ENCODE measurements at regions not wholly inside any gene's neighbourhood (a gene's known extent, or its start where the extent isn't known, plus 50 kb on each side); places are given as distances from the start of the nearest gene placed in this dataset.
"Not testable (repeated sequence)": the region's sequence is repeated elsewhere in the genome, so short reads cannot be mapped to it uniquely, and the experiment has no call there.

DNA sequence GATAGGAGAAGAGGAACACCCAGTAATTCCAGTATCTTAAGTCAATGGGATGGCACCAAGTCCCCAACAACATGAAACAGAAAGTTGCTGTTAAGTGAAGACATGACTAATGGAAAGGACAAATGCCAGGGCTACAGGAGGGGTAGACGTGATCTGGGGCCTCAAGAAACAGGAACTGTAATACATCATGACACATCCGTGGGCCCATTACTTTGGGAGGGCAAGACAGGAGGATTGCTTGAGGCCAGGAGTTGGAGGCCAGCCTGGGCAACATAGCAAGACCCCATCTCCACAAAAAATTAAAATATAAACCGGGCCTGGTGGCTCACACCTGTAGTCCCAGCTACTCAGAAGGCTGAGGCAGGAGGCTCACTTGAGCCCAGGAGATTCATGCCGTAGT lies 408.6 kb upstream of the PRKCQ start:
- DNase-seq (ENCODE audit: low read depth) = no peak
- TF ChIP-seq, protein P1, sequence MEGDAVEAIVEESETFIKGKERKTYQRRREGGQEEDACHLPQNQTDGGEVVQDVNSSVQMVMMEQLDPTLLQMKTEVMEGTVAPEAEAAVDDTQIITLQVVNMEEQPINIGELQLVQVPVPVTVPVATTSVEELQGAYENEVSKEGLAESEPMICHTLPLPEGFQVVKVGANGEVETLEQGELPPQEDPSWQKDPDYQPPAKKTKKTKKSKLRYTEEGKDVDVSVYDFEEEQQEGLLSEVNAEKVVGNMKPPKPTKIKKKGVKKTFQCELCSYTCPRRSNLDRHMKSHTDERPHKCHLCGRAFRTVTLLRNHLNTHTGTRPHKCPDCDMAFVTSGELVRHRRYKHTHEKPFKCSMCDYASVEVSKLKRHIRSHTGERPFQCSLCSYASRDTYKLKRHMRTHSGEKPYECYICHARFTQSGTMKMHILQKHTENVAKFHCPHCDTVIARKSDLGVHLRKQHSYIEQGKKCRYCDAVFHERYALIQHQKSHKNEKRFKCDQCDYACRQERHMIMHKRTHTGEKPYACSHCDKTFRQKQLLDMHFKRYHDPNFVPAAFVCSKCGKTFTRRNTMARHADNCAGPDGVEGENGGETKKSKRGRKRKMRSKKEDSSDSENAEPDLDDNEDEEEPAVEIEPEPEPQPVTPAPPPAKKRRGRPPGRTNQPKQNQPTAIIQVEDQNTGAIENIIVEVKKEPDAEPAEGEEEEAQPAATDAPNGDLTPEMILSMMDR (IDR thresholded peaks at IDR 0.05; ENCODE audit: low read depth, low read length, missing control alignments) = no peak
- no peak overlapping the region for H3K4me3 ChIP-seq (ENCODE audit: low read depth, low read length)

DNA sequence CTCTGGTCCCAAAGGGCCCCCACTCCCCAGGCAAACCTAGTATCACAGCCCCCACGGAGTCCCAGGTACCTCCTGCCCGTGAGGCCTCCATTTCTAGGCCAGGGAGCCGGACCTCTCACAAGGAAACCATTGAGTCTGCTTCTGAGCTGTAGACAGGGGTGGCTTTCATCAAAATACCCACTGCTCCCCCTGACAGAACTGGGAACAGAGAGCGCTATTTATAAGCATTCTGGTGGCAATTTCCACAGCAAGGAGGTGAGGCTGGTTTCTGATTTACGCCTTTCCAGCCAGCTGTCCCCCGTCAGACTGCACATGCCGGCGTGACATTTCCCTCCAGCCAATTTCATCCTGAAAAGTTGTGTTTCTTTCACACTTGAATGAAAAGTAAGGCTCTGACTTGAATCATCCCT lies 407.5 kb upstream of the PRKCQ start:
- TF ChIP-seq, protein P1 (IDR thresholded peaks at IDR 0.05; ENCODE audit: low read depth, low read length, missing control alignments) = no peak
- H3K4me3 ChIP-seq (ENCODE audit: low read depth, low read length) = no peak overlapping the region
- DNase-seq (ENCODE audit: low read depth) = no peak

DNA sequence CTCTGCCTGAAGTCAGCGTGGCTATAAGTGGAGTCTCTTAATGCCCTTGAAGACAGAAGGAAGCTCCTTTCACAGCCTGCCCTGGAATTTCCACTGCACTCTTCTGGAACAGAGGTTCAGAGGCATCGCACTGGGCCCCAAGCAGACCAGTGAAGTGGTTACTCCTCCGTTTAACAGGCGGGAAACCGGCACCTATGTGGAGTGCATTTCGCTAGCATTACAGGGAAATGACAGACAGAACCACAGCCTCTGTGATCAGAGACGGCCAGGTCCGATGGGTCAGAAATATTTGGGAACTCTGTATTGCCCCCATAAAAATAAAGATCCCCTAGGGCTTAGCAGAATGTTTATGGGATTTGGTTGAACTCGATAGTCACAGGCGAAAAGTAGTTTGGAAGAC lies 406.9 kb upstream of the PRKCQ start:
- no peak overlapping the region for H3K4me3 ChIP-seq (ENCODE audit: low read depth, low read length)
- DNase-seq (ENCODE audit: low read depth) = no peak
- TF ChIP-seq, protein P1 (IDR thresholded peaks at IDR 0.05; ENCODE audit: low read depth, low read length, missing control alignments) = no peak

DNA sequence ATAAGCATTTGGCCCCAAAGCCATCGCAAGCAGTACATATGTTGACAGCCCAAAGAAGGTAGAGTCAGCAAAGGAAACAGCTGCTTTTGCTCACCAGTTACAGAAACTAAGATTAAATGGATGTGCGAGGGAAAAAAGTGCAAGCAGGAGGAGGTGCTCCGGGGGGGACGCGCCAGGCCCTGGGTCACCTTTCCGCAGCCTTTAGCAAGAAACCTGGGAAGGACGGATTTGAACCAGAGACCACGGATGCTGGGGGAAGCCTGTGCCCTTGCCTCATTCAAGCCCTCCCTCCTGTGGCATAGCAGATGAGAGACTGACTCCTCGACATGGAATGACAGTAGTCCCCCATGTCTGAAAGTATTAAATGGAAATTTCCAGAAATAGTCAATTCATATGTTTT lies 405.6 kb upstream of the PRKCQ start:
- H3K4me3 ChIP-seq (ENCODE audit: low read depth, low read length) = no peak overlapping the region
- TF ChIP-seq, protein P1 (IDR thresholded peaks at IDR 0.05; ENCODE audit: low read depth, low read length, missing control alignments) = no peak
- no peak for DNase-seq (ENCODE audit: low read depth)

DNA sequence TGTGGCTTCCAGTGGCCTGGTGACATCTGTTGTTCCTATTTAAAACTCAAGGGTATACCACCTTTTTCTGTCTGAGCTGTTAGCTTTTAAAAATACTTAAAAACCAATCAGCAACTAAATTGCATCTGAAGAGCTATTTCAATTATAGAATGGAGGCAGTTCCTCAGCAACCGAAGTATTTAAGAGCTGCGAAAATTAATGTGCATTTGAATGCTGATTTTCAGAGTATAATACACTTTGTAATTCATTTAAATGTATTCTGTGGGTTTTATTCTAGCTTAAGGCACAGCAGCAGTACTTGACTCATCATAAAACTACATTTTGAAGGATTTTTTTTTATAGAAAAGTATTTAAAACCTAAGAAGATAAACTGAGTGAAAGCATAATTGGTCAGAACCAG lies 404.9 kb upstream of the PRKCQ start:
- TF ChIP-seq, protein P1 (IDR thresholded peaks at IDR 0.05; ENCODE audit: low read depth, low read length, missing control alignments) = no peak
- DNase-seq (ENCODE audit: low read depth) = no peak
- no peak overlapping the region for H3K4me3 ChIP-seq (ENCODE audit: low read depth, low read length)

DNA sequence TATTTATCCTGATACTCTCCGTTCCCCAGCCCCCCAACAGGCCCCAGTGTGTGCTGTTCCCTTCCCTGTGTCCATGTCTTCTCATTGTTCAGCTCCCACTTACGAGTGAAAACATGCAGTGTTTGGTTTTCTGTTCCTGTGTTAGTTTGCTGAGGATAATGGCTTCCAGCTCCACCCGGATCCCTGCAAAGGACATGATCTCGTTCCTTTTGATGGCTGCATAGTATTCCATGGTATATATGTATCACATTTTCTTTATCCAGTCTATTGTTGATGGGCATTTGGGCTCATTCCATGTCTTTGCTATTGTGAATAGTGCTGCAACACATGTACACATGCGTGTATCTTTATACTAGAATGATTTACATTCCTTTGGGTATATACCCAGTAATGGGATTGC lies 403.9 kb upstream of the PRKCQ start:
- H3K4me3 ChIP-seq (ENCODE audit: low read depth, low read length); DNase-seq (ENCODE audit: low read depth): not testable (repeated sequence)

DNA sequence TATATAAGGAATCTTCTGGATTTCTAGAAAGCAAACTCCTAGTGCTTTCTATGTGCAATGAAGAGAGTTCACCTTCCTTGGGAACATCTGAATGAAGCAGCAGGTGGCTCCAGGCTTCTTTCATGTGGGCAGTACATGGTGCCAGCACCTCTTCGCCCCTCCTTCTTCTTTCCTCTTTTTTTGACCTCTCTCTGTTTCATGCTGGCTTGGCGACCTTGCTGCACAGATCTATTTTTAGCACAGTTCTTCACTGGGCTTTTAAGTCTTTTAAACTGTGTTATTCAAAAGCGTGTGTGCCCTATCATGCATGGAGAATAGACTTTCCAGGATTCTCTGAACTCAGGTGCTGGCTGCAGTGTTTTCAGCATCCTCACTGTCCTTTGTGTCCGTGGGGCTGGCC lies 400.3 kb upstream of the PRKCQ start:
- no peak for DNase-seq (ENCODE audit: low read depth)
- H3K4me3 ChIP-seq (ENCODE audit: low read depth, low read length) = no peak overlapping the region
- TF ChIP-seq, protein P1 (IDR thresholded peaks at IDR 0.05; ENCODE audit: low read depth, low read length, missing control alignments) = no peak

DNA sequence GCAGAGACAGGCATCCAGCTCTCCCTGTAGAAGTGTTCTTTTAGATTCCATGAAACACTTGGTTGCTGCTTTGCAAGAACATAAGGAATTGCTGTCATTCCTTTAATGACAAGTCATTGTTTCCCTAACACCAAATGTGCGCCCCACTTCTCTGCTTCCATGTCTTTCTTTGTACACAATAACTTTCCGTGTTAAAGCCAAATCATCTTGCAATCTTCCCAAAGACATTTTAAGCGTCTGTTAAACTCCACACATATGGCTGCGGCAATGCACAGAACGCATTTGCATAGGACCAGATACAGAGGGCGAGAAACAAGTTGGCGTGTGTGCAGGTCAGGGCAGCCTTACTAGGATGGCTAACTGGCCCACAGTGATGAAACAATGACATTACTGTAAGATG lies 399.3 kb upstream of the PRKCQ start:
- DNase-seq (ENCODE audit: low read depth) = no peak
- no peak overlapping the region for H3K4me3 ChIP-seq (ENCODE audit: low read depth, low read length)
- TF ChIP-seq, protein P1 (IDR thresholded peaks at IDR 0.05; ENCODE audit: low read depth, low read length, missing control alignments) = no peak

Data from GM12864 (cell line).